GM12878 (cell line): ENCODE measurements at regions not wholly inside any gene's neighbourhood (a gene's known extent, or its start where the extent isn't known, plus 50 kb on each side); places are given as distances from the start of the nearest gene placed in this dataset.

Source experiments
- ESRRA ChIP-seq: IDR thresholded peaks from 2 replicates; pipeline ENCODE4 v1.6.1; 2012; ENCODE audit warnings: mild to moderate bottlenecking, low read length, improper control_type of control experiment
- JUND ChIP-seq: IDR thresholded peaks from 2 replicates; pipeline ENCODE4 v1.6.1; 2012; ENCODE audit warnings: low read depth, mild to moderate bottlenecking, low read length, improper control_type of control experiment, moderate library complexity
- NFIC ChIP-seq: IDR thresholded peaks from 2 replicates; pipeline ENCODE4 v1.6.1; 2012; ENCODE audit warnings: low read depth, mild to moderate bottlenecking, inconsistent platforms, low read length, moderate library complexity
- SIN3A ChIP-seq: IDR thresholded peaks from 2 replicates; pipeline ENCODE4 v1.6.1; 2012; ENCODE audit warnings: low read depth, low read length, improper control_type of control experiment
- TF ChIP-seq, protein P1 (sequence below): IDR thresholded peaks from 2 replicates; pipeline ENCODE4 v1.6.1; 2011; ENCODE audit warnings: mild to moderate bottlenecking, low read depth, low read length, moderate library complexity; ENCODE audit not compliant: insufficient replicate concordance

GRCh38 chr12:58268069-58268468 lies 326.7 kb downstream of the ATP23 start:
- no peak for TF ChIP-seq JUND
- no peak for TF ChIP-seq SIN3A
- no peak for TF ChIP-seq ESRRA
- TF ChIP-seq, protein P1, sequence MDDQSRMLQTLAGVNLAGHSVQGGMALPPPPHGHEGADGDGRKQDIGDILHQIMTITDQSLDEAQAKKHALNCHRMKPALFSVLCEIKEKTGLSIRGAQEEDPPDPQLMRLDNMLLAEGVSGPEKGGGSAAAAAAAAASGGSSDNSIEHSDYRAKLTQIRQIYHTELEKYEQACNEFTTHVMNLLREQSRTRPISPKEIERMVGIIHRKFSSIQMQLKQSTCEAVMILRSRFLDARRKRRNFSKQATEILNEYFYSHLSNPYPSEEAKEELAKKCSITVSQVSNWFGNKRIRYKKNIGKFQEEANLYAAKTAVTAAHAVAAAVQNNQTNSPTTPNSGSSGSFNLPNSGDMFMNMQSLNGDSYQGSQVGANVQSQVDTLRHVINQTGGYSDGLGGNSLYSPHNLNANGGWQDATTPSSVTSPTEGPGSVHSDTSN = no peak
- TF ChIP-seq NFIC = no peak
